Retinal pigment epithelial cell (primary cell): ENCODE measurements at regions not wholly inside any gene's neighbourhood (a gene's known extent, or its start where the extent isn't known, plus 50 kb on each side); places are given as distances from the start of the nearest gene placed in this dataset.

Experiments
- DNase-seq: peaks from one replicate; pipeline ENCODE4 v3.0.0-alpha.2; 2010; ENCODE audit warnings: low read depth
- H3K4me3 ChIP-seq: 2 replicates; pipeline ENCODE4 v1.5.1; 2011; ENCODE audit warnings: mild to moderate bottlenecking, low read length, control low read depth, moderate library complexity
- CTCF ChIP-seq: conservative IDR thresholded peaks from 2 replicates; pipeline ENCODE4 v1.5.1; 2011; ENCODE audit warnings: low read depth, low read length, control low read depth, inconsistent platforms

GRCh38 chr10:2798336-2799022 lies 268.9 kb upstream of the PFKP start:
- no peak for TF ChIP-seq CTCF
- DNase-seq: no peak
- no peak overlapping the region for H3K4me3 ChIP-seq

GRCh38 chr10:2791774-2792443 lies 275.4 kb upstream of the PFKP start:
- no peak overlapping the region for H3K4me3 ChIP-seq
- no peak for TF ChIP-seq CTCF
- DNase-seq: no peak

- DNase-seq: no peak
- no peak for TF ChIP-seq CTCF
- H3K4me3 ChIP-seq: no peak overlapping the region
Observed at GRCh38 chr10:2790396-2791188, 276.8 kb upstream of the PFKP start.

- DNase-seq: no peak
- TF ChIP-seq CTCF: no peak
- no peak overlapping the region for H3K4me3 ChIP-seq
Observed at GRCh38 chr10:2786251-2786650, 281.1 kb upstream of the PFKP start.

- DNase-seq: no peak
- H3K4me3 ChIP-seq: no peak overlapping the region
- no peak for TF ChIP-seq CTCF
Observed at GRCh38 chr10:2784766-2785165, 282.6 kb upstream of the PFKP start.

- H3K4me3 ChIP-seq: no peak overlapping the region
- TF ChIP-seq CTCF: no peak
- DNase-seq: no peak
Observed at GRCh38 chr10:2782950-2783349, 284.4 kb upstream of the PFKP start.

- no peak overlapping the region for H3K4me3 ChIP-seq
- no peak for TF ChIP-seq CTCF
- no peak for DNase-seq
Observed at GRCh38 chr10:2782265-2782664, 285.1 kb upstream of the PFKP start.
